ENCODE measurements at regions not wholly inside any gene's neighbourhood (a gene's known extent, or its start where the extent isn't known, plus 50 kb on each side); places are given as distances from the start of the nearest gene placed in this dataset.

DNA sequence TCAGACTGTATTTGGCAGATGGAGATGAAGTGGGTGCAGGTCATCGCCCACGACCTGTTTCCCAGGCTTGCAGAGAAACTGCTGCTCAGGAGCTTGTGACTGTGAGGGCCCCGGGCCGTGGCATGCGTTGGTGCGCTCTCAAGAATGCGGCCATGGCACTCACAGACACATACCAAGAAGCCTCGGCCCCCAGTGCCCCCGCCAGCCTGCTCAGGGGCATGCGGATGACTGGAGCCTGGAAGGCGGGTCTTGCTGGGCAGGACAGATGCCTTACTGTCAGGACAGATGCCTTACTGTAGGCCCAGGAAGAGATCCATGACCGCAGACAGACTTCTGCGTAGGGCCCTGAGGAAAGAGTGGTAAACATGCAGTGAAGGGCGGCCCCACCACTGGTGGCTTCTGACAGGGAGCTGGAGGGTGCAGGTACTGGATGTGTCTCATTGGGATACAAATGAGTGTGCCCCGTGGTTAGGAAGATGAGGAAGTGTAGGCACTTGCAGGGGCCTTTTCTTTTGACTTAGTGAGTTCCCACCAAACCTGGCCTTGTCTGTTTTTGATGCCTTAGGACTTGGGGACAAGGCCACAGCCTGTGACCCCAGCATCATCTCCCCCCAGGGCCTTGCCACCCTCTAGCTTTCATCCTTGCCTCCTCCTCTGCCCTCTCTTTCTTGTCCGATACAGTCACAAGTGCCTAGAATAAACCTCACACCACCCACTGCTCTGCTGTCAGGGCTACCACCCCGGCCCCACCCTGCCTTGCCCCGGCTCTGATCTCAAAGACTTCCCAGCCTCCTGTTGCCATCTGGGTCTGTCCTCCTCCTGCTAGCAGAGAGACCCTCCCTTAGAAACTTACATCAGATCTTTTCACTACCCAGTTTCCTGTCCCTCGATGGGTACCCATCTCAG lies 68.8 kb upstream of the ABL1 start:
- DNase-seq (ENCODE audit: low spot score) = no peak
- TF ChIP-seq, protein P1, sequence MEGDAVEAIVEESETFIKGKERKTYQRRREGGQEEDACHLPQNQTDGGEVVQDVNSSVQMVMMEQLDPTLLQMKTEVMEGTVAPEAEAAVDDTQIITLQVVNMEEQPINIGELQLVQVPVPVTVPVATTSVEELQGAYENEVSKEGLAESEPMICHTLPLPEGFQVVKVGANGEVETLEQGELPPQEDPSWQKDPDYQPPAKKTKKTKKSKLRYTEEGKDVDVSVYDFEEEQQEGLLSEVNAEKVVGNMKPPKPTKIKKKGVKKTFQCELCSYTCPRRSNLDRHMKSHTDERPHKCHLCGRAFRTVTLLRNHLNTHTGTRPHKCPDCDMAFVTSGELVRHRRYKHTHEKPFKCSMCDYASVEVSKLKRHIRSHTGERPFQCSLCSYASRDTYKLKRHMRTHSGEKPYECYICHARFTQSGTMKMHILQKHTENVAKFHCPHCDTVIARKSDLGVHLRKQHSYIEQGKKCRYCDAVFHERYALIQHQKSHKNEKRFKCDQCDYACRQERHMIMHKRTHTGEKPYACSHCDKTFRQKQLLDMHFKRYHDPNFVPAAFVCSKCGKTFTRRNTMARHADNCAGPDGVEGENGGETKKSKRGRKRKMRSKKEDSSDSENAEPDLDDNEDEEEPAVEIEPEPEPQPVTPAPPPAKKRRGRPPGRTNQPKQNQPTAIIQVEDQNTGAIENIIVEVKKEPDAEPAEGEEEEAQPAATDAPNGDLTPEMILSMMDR (IDR thresholded peaks at IDR 0.05; ENCODE audit: extremely low read depth, missing control alignments) = no peak

DNA sequence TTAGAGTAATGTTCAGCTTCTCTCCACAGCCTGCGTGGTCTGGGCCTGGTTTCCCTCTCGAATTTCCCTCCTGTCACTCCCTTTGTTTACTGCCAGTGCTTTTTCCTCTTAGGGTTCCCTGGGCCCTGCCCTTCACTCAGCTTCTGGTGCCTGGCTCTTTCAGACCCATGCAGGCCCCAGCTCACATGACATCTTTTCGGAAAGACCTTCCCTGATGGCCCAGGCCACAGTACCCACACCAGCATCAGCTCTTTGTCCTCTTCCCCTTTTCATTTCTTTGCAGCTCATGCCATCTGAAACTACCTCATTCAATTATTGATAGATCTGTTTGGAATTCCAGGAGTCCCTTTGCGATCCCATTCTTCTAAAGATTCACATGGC lies 68.1 kb upstream of the ABL1 start:
- TF ChIP-seq, protein P1 (IDR thresholded peaks at IDR 0.05; ENCODE audit: extremely low read depth, missing control alignments) = no peak
- no peak for DNase-seq (ENCODE audit: low spot score)

DNA sequence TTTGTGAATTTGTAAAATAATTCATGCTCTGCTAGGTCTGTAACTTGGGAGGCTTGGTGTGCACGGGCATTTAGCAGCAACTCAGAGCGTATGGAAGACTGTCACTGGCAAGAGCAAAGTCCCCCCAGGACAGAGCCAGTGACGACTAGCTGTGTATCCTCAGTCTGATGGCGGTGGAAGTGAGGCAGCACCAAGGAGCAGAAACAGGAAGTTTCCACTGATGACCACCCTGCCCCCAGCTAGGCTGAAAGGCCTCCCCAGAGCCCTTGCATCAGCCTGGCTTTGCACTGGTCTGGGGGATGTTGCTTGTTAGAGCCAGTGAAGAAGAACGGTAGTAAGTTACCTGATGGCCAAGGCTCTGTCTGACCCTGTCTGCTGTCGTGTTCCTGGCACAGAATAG lies 66.8 kb upstream of the ABL1 start:
- TF ChIP-seq, protein P1 (IDR thresholded peaks at IDR 0.05; ENCODE audit: extremely low read depth, missing control alignments) = no peak
- no peak for DNase-seq (ENCODE audit: low spot score)

DNA sequence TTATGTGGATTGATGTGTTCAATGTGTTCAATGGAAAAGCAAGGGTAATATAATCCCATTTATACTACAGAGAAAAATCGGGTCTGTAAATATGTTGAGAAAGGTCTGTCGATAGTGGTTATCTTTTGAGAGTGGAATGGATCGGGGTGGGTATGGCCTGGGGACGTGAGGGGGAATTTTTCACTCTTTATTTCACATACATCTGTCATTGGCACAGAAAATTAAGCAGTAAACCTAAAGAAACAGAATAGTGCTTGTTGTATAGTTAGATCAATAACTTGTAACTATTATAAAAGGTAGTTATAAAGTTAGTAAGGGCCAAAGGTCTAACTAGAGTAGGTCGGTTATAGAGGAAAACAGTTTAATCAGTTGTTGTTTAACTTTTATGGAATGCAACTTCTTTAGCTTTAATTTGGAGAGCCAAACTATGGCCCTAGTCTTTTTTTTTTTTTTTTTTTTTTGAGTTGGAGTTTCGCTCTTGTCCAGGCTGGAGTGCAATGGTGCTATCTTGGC lies 66.1 kb upstream of the ABL1 start:
- TF ChIP-seq, protein P1 (IDR thresholded peaks at IDR 0.05; ENCODE audit: extremely low read depth, missing control alignments) = no peak
- DNase-seq (ENCODE audit: low spot score) = no peak

DNA sequence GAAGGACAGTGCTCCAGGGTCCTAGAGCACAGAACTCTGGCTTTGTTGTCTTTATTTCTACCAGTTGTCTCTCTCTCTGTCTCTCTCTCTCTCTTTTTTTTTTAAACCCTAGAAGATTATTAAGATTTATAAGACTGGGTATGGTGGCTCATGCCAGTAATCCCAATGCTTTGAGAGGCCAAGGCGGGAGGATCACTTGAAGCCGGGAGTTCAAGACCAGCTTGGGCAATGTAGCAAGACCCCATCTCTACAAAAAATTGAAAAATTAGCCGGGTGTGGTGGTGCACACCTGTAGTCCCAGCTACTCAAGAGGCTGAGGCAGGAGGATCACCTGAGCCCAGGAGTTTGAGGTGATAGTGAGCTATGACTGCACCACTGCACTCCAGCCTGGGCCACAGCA lies 65.0 kb upstream of the ABL1 start:
- TF ChIP-seq, protein P1 (IDR thresholded peaks at IDR 0.05; ENCODE audit: extremely low read depth, missing control alignments) = no peak
- no peak for DNase-seq (ENCODE audit: low spot score)

DNA sequence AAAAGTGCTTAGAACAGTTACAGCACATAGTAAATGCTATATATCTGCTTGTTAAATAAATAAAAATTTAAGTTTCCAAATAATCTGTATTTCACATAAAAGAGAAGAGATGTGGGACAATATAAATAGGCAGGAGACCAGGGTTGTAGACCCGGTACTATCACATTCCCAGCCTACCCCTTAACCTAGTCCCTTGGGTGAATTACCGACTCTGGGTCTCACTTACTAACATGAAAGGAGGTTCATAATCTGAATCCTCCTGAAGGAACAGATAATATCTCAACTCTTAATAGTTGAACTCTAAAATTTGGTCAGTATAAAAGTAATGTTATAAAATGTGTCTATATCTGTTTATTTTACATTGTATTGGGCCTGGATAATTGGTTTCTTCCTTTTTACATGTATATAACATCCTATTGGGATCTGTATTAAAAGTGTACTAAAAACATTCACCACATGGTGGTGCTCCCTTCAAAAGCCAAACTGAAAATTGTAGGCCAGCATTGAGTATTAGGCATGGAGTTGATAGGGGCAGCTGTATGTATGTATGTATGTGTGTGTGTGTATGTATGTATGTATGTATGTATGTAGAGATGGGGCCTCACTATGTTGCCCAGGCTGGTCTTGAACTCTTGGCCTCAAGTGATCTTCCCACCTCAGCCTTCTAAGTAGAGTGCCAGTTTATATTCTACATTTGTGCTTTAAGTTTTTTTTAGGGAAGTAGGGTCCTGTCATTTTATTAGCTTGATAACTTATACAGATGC lies 64.2 kb upstream of the ABL1 start:
- TF ChIP-seq, protein P1 (IDR thresholded peaks at IDR 0.05; ENCODE audit: extremely low read depth, missing control alignments) = peak; percentile 47
- DNase-seq (ENCODE audit: low spot score) = peak; percentile 55

DNA sequence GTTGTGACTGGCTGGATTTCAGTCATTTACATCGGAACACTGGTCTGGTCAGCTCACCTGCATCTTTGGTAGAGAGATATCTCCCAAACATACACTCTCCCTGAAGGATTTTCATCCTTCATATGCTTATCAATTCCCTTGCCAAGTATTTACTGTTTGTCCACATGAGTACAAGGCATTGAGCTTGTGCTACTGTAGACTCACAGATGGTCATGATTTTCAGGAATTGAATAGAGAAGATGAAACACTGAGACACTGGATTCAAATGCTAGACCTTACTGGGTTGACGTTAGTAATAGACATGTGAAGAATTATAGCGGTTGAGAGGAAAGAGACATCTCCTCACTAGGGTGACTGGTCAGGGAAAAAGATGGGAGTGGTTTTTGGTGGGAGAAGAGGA lies 62.9 kb upstream of the ABL1 start:
- no peak for DNase-seq (ENCODE audit: low spot score)
- TF ChIP-seq, protein P1 (IDR thresholded peaks at IDR 0.05; ENCODE audit: extremely low read depth, missing control alignments) = no peak
